NT2/D1 (cell line): ENCODE measurements at regions not wholly inside any gene's neighbourhood (a gene's known extent, or its start where the extent isn't known, plus 50 kb on each side); places are given as distances from the start of the nearest gene placed in this dataset.

Experiments
- SUZ12 ChIP-seq: IDR thresholded peaks from 2 replicates; pipeline ENCODE4 v1.6.1; 2011; ENCODE audit not compliant: insufficient read length, insufficient read depth; ENCODE audit errors: extremely low read depth
- YY1 ChIP-seq: IDR thresholded peaks from 2 replicates; pipeline ENCODE4 v1.6.1; 2011; ENCODE audit not compliant: insufficient read length, insufficient read depth
- ZNF274 ChIP-seq: IDR thresholded peaks from 2 replicates; pipeline ENCODE4 v1.6.1; 2011; ENCODE audit warnings: mild to moderate bottlenecking, low read depth, low read length

- no peak for TF ChIP-seq SUZ12
- no peak for TF ChIP-seq YY1
- no peak for TF ChIP-seq ZNF274
Measured at GRCh38 chr11:112346586-112346985, 85.9 kb upstream of the PLET1 start.
